Colonic mucosa (tissue), 4 donors: ENCODE measurements at regions not wholly inside any gene's neighbourhood (a gene's known extent, or its start where the extent isn't known, plus 50 kb on each side); places are given as distances from the start of the nearest gene placed in this dataset.

Source experiments
- DNase-seq: peaks from one replicate; pipeline ENCODE4 v3.0.0-alpha.2; 2020
- H3K27ac ChIP-seq: fragments of 200-600 bp; one replicate; pipeline ENCODE4 v1.8.0; 2021
- H3K27me3 ChIP-seq: fragments of 200-600 bp; one replicate; pipeline ENCODE4 v1.8.0; 2021
- H3K36me3 ChIP-seq: fragments of 200-600 bp; one replicate; pipeline ENCODE4 v1.8.0; 2021
- H3K4me1 ChIP-seq: fragments of 200-600 bp; one replicate; pipeline ENCODE4 v1.8.0; 2021; ENCODE audit warnings: mild to moderate bottlenecking
- H3K4me3 ChIP-seq: fragments of 200-600 bp; one replicate; pipeline ENCODE4 v1.8.0; 2021
- H3K9ac ChIP-seq, 2 donors: one replicate each; pipeline ENCODE4 v1.7.0; 2013; ENCODE audit warnings: control low read depth in 2 of 2, low read depth in 2 of 2, low read length in 2 of 2
- H3K9me3 ChIP-seq: fragments of 200-600 bp; one replicate; pipeline ENCODE4 v1.8.0; 2021
- intact Hi-C: fragments of 100-400 bp; cut with DNase I; formaldehyde crosslinking; loops from one replicate; pipeline ENCODE4 v1.14.1; 2022
- TF ChIP-seq, protein P1 (sequence below): fragments of 200-600 bp; IDR thresholded peaks from one replicate; pipeline ENCODE4 v1.8.0; 2022; ENCODE audit warnings: antibody characterized with exemption, mild to moderate bottlenecking
- donor health status: healthy.
- donor health status: DM: no; HTN: no; CAD: no.
- donor health status: DM: no; HTN: no; CAD: no.

DNA sequence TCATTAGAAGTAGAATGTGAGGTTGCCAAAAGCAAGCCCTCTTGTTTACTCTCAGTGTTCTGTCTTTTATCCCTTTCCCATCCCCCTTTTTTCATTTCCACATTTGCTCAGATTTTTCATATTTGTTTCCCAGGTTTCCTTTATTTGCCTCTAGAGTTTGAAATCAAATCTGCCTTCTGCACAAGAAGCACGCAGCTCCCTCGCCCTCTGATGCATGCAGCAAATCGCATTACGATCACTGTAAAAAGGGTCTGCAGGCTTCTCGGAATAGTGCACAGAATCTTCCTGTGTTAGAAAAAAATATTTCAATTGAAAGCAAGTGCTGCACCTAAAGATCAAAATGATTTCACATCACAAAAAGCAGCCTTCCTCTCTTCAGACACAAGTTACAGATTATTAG, 129.0 kb downstream of the GPAM start:
- no peak overlapping the region for H3K4me3 ChIP-seq
- intact Hi-C loops, result no loop called here
- no peaks in the 10 kb centered on the region for H3K9me3 ChIP-seq
- no peak overlapping the region for H3K27ac ChIP-seq
- H3K4me1 ChIP-seq, result no peaks in the 10 kb centered on the region
- DNase-seq, result no peak
- no peak overlapping the region for H3K9ac ChIP-seq
- TF ChIP-seq, protein P1, sequence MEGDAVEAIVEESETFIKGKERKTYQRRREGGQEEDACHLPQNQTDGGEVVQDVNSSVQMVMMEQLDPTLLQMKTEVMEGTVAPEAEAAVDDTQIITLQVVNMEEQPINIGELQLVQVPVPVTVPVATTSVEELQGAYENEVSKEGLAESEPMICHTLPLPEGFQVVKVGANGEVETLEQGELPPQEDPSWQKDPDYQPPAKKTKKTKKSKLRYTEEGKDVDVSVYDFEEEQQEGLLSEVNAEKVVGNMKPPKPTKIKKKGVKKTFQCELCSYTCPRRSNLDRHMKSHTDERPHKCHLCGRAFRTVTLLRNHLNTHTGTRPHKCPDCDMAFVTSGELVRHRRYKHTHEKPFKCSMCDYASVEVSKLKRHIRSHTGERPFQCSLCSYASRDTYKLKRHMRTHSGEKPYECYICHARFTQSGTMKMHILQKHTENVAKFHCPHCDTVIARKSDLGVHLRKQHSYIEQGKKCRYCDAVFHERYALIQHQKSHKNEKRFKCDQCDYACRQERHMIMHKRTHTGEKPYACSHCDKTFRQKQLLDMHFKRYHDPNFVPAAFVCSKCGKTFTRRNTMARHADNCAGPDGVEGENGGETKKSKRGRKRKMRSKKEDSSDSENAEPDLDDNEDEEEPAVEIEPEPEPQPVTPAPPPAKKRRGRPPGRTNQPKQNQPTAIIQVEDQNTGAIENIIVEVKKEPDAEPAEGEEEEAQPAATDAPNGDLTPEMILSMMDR, result no peak
- H3K27me3 ChIP-seq, result no peaks in the 10 kb centered on the region
- H3K36me3 ChIP-seq, result no peaks in the 10 kb centered on the region

DNA sequence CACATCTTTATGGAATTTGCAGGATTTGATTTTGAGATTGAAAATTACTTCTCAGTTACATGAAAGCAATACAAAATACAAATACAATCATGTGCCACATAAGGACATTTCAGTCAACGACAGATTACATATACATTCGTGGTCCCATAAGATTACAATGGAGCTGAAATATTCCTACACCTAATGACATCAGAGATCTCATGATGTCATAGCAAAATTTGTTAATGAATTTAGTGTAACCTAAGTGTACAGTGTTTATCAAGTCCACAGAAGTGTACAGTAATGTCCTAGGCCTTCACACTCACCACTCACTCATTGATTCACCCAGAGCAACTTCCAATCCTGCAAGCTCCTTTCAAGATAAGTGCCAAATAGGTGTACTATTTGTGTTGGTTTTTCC, 126.5 kb downstream of the GPAM start:
- Histone ChIP-seq H3K9me3 (no peaks in the 10 kb centered on the region), H3K36me3 (no peaks in the 10 kb centered on the region), H3K4me3 (no peak overlapping the region), H3K4me1 (no peaks in the 10 kb centered on the region), H3K9ac (no peak overlapping the region), H3K27ac (no peak overlapping the region), H3K27me3 (no peaks in the 10 kb centered on the region)
- intact Hi-C loops, result no loop called here
- TF ChIP-seq, protein P1, result no peak
- DNase-seq, result no peak

DNA sequence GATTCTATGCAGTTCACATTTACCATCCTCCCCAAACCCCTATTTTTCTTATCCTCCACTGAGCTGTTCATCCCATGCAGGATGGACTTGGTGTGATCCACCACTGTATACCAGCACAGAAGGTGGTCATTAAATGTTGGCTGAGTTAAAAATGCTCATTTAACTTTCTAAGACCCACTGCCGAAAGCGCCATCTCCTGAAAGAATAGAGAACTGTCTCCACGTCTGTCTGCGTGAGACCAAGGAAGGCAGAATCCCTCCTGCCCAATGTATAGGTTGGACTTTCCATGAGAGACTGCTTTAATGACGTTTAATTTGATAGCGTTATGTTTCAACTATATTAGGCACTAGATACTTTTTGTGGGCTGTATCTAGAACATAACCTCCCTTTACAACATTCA, 124.3 kb downstream of the GPAM start:
- no peaks in the 10 kb centered on the region for H3K36me3 ChIP-seq
- DNase-seq, result no peak
- TF ChIP-seq, protein P1, result no peak
- H3K27ac ChIP-seq, result no peak overlapping the region
- H3K27me3 ChIP-seq, result no peaks in the 10 kb centered on the region
- H3K4me3 ChIP-seq, result no peak overlapping the region
- no peaks in the 10 kb centered on the region for H3K4me1 ChIP-seq
- H3K9ac ChIP-seq, result no peak overlapping the region
- H3K9me3 ChIP-seq, result no peaks in the 10 kb centered on the region
- intact Hi-C loops, result no loop called here

GRCh38 chr10:112071596-112072133, 111.9 kb downstream of the GPAM start:
- H3K9me3 ChIP-seq, result no peaks in the 10 kb centered on the region
- intact Hi-C loops, result no loop called here
- DNase-seq, result no peak

GRCh38 chr10:112078003-112078402, 105.6 kb downstream of the GPAM start:
- Histone ChIP-seq H3K9ac (no peak overlapping the region), H3K4me3 (no peak overlapping the region), H3K9me3 (no peaks in the 10 kb centered on the region), H3K36me3 (no peaks in the 10 kb centered on the region), H3K27me3 (no peaks in the 10 kb centered on the region), H3K4me1 (no peaks in the 10 kb centered on the region), H3K27ac (no peak overlapping the region)
- intact Hi-C loops, result no loop called here
- TF ChIP-seq, protein P1, result no peak
- DNase-seq, result no peak

More at GRCh38 chr10:112071596-112072133, 111.9 kb downstream of the GPAM start:
- no peaks in the 10 kb centered on the region for H3K4me1 ChIP-seq
- no peak overlapping the region for H3K4me3 ChIP-seq
- H3K9ac ChIP-seq, result no peak overlapping the region
- H3K27me3 ChIP-seq, result no peaks in the 10 kb centered on the region
- H3K36me3 ChIP-seq, result no peaks in the 10 kb centered on the region
- TF ChIP-seq, protein P1, result no peak
- H3K27ac ChIP-seq, result no peak overlapping the region
